GM21717 (cell line): ENCODE measurements at regions not wholly inside any gene's neighbourhood (a gene's known extent, or its start where the extent isn't known, plus 50 kb on each side); places are given as distances from the start of the nearest gene placed in this dataset.

Experiments used
- ATAC-seq: cut with Tn5 transposase; IDR thresholded peaks from one replicate; pipeline ENCODE4 v1.9.1; 2021; ENCODE audit warnings: mild to moderate bottlenecking, moderate library complexity; ENCODE audit not compliant: unreplicated experiment

DNA sequence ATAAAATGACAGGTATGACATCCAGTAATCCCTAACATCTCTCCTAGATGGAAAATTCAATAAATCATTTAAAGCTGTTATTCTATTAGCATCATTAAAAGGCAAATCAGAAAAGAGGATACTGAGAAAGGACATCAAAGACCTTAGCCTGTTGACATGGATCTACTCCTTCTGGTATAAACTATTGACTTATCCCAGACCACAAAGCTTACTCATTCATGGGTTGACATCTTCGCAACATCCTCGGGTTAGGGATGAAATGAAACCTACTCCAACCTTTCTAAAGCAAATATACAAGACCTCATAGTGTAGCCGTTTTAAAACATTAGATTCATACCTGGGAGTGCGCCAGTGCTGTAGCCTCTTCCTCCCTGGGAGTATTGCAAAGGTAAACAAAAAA, 191.5 kb upstream of the BTG1 start:
- no peak for ATAC-seq

DNA sequence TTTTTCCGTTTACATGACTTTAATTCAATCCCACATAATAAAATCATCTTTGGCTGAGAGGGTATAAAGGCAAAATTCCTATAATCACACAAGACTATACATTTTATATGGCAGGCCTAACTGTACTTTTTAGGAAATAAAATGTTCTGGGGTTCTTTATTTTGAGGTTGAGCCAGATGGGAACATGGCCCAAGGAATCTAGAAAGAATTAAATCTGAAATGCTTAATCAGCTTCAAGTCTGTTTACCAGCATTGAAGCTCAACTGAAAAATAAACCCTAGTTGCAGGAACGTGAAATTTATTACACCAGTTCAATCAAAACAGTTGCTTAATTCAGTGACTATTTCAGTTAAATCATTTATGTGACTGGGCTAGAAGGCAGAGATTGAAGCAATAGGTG, 191.0 kb upstream of the BTG1 start:
- ATAC-seq = no peak

DNA sequence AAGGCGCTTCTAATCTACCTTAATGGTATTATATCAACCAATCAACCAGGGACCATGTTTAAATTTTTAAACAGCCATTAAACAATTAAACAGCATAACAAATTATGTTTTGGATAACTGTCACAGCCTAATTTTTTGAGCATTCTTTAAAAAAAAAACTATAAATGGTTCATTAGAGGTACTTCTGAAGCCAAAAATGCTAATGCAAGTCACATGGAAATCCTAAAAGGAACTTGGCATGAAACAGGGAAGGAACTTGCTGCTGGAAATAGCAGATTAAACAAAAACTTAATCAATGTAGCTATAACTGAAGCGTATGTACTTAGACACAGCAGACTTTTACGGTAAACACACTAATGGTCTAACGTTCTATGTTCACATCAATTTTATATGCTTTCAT, 190.2 kb upstream of the BTG1 start:
- no peak for ATAC-seq

DNA sequence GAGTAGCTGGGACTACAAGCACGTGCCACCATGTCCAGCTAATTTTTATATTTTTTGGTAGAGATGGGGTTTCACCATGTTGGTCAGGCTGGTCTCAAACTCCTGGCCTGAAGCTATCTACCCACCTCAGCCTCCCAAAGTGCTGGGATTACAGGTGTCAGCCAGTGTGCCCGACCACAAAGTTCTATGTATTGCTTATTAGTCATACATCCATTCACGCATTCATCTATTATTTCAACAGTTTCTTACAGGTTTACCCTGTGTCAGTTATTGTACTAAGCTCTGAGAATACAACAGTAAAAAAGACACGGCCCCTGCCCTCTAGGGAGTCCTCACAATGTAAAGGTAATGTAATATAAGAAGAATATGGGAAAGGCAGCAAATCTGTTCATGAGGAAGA, 188.9 kb upstream of the BTG1 start:
- ATAC-seq = no peak

DNA sequence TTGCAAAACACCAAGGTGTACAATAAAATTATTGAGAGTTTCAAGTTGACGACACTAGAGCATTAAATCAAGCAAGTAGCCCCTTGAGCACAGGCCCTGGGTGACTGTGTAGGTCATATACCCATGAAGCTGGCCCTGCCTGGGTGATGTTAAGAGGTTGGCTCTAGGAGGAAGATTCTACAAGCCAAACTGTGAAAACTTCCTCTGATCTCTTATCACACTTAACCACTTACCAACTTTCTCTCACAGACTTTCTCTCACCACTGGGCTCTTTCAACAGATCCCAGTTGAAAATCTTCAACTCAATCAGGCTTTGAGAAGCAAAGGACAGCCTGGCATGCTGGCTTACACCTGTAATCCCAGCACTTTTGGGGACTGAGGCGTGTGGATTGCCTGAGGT, 186.9 kb upstream of the BTG1 start:
- ATAC-seq = no peak

DNA sequence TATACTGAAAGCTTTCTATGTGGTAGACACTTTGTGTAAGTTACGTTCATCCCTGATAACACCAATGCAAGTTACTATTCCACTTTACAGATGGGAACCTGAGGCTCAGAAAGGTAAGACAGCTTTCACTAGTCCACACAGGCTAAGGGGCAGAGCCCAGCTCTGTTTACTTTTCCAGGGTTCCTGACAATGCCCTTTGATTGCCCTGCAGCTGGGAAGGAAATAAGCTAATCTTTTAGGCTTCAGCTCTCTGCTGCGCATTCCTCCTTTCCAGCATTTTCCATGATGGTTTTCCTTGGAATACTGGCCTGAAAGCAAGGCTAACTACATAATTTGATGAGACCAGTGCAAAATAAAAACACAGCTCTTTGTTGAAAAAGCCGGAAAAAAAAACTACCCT, 185.7 kb upstream of the BTG1 start:
- no peak for ATAC-seq

DNA sequence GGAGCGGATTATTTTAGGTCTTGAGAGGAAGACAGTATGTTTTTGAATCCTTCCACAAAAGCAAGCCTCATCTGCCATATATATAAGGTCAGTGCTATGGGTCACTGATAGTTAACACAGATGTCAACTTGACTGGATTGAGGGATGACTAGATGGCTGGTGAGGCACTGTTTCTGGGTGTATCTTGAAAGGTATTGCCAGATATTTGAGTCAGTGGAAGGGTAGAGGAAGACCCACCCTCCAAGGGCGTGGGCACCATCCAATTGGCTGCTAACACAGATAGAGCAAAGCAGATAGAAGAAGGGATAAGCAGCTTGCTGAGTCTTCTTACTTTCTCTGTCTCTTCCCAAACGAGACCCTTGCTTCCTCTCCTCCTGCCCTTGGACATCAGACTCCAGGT, 185.0 kb upstream of the BTG1 start:
- ATAC-seq = no peak

DNA sequence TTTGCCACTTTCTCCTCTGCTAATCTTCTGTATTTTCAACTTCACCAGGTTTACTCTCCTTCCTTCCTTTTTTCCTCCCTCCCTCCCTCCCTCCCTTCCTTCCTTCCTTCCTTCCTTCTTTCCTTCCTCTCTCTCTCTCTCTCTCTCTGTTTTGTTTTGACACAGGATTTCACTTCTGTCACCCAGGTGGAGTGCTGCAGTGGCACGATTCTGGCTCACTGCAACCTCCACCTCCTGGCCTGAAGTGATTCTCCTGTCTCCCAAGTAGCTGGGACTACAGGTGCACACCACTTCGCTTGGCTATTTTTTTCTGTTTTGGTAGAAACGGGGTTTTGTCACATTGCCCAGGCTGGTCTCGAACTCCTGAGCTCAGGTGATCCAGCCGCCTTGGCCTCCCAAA, 181.2 kb upstream of the BTG1 start:
- ATAC-seq = no peak

DNA sequence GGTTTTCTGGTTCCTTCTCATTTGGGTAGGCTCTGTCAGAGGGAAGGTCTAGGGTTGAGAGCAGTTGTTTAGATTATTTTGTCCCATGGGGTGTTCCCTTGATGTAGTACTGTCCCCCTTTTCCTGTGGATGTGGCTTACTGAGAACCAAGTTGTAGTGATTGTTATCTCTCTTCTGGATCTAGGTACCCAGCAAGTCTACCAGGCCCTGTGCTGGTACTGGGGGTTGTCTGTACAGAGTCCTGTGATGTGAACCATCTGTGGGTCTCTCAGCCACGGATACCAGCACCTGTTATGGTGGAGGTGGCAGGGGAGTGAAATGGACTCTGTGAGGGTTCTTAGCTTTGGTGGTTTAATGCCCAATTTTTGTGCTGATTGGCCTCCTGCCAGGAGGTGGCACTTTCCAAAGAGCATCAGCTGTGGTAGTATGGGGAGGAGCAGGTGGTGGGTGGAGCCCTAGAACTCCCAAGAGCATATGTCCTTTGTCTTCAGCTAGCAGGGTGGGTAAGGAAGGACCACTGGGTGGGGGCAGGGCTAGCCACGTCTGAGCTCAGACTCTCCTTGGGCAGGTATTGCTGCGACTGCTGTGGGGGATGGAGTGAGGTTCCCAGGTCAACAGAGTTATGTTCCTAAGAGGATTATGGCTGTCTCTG, 179.3 kb upstream of the BTG1 start:
- ATAC-seq = no peak

DNA sequence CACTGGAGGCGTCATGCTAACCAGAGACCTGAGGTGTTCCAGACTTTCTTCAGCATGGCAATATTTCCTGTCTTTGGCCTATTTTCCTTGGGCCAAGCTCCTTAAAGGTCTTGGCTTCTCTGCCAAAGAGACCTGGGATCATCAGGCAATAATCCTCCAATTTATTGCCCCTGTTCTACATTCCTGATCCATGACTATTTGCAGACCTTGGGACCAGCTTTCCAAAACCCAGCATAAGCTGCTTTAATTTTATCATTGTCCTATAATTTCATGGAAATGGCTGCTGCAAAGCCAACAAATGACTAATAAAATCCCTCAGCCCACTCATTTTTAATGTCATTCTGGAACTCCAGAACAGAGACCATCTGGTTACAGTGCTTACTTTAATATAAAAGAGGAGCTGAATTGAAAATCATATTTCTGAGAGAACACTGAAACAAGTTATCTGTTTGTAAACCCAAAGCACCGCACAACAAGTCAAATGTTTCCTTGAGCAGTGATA, 166.9 kb upstream of the BTG1 start:
- no peak for ATAC-seq

DNA sequence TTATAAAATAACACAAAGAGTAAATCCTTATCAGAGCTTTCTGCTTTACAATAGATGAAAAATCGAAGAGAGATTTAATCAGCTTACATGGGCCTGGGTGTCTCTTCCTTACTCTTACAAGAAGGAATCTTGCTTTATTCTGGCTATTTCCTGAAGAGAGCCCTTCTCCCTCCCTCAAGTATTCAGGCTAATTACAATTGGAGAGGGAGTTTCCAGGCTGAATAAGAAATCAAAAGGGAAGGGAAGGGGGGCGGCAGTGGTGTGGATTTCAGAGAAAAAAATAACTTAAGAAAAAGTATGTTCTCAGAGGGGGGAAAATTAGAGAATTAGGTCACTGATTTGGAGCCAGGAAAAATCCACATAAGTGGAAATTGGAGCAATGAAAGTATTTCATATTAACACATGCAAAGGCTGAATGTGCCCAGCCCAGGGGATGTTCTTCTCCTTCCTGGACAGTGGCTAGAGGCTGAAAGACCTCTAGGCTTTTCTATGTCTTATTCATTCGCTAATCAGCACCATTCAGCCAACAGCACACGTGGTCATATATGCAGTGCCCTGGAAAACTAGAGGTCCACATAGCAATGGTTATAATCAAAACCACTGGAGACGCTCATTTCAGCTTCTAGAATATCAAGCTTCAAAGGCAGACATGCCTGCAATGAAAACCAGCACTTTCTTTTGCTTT, 158.9 kb upstream of the BTG1 start:
- no peak for ATAC-seq

DNA sequence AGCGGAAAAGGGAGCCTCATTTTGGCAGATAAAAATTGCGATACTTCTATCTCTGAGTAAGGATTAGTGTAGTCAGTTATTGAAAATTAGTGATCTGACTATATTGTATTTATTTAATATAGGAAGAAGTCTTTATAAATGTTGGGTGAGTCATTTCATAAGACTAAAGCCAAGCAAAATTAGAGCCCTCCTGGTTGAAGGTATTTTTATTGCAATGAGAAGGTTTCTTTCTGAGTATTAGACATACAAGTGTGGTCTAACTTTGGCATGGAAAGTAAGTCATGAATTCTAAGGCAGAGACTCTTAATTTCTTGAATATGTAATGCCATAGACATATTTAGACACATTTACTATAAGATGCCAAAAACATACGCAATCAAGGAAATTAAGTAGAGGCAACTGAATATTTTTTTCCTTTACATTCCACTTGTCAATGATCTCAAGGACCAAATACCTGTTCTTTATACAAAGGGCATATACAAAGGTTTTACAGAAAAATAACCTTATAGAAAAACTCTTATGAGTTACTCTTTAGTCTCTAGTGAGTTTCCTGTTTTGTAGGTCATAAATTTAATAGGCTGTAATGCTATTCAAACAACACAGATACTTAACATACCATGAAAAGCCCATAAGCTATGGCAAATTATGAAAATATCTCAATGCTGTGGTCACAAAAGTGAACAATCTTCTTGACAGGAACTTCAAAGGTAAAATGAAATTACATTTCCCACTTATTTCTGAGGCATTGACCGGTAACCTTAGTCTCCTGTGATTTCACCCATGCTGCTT, 156.6 kb upstream of the BTG1 start:
- ATAC-seq = no peak

DNA sequence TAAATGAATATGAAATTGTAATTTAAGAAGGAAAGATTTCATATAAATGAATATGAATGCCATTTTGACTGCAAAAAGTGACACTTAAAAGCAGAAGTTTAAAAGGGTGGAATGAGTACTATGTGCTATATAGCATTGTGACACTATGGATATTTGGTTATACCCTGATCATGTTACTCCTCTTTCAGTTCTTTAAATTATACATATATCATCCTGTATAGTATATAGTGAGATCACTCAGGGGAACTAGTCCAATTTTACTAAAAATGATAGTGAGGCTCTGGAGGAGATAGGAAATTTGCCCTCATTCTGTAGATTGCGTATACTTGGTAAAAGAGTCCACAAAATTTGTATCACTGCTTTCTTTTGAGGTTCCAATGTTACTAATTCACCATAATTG, 155.7 kb upstream of the BTG1 start:
- ATAC-seq = no peak

DNA sequence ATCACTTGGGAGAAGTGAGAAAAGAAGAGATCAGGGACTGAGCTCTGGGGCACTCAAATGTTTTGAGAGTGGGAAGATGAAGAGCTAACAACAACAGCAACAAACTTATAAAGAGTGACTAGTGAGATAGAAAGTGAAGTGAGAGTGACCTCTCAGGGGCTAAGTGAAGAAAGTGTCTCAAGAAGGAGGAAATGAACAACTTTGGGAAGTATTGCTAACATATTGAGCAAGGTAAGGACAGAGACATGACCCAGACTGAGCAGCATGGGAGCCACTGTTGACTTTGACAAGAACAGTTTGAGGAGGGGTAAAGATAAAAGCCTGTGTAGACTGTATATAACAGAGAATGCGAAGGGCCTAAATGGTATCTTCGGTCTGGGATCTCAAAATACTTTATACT, 155.1 kb upstream of the BTG1 start:
- ATAC-seq = no peak

DNA sequence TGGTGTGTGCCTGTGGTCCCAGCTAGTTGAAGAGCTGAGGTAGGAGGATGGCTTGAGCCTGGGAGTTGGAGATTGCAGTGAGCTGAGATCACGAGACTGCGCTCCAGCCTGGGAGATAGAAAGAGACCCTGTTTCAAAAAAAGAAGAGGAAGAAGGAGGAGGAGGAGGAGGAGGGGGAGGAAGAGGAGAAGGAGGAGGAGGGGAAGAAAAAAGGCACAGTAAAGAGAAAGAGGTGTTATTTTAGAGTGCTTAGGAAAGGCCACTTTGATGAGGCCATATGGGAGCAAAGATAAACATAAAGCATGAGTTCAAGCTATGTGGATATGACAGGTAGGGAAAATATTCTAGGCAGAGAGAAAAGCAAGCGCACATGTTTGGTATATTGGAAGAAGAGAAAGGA, 154.1 kb upstream of the BTG1 start:
- no peak for ATAC-seq

DNA sequence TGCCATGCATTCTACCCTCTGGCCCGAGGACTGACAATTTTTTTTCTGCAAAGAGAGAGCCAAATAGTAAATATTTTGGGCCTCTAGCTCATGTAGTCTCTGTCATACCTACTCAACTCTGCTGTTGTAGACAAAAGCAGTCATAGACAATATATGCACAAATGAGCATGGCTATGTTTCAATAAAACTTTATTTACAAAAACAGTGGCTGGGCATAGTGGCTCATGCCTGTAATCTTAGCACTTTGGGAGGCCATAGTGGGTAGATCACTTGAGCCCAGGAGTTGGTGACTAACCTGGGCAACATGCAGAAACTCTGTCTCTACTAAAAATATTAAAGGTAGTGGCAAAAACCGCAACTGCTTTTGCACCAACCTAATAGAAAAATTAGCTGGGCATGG, 153.7 kb upstream of the BTG1 start:
- no peak for ATAC-seq

DNA sequence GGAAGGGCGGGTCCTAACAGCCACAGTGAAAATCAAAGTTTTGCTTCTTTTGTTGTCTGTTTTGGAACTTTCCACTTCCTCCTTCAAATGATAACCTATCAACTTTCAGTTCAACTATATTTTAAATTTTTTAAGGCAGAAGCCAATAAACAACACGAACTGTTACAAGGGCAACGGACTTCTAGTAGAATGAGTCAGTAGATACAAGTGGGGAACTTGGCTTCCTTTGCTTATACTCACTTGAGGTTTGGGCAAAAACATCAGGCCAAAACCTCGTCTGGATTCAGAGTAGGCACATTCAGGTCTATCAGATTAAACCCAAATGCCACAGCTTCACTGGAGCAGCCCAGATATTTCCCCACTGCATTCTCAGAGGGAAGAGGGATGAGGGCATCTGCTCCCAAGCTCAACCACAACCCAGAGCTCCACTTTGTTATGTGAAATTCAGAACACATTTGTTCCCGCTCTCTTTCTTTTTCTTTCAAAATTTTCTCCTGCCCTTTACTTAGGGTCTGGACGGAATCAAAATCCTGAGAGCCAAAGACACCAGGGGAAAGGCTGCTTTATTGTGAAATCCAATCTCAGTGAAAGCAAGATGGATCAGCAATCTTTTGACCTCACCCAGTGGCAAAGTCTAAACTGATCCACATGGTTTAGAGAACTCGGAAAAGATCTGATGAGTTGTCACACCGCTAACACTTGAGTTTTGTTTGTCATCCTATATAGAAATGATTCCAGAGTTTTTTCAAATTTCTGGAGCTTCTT, 152.5 kb upstream of the BTG1 start:
- ATAC-seq = no peak

DNA sequence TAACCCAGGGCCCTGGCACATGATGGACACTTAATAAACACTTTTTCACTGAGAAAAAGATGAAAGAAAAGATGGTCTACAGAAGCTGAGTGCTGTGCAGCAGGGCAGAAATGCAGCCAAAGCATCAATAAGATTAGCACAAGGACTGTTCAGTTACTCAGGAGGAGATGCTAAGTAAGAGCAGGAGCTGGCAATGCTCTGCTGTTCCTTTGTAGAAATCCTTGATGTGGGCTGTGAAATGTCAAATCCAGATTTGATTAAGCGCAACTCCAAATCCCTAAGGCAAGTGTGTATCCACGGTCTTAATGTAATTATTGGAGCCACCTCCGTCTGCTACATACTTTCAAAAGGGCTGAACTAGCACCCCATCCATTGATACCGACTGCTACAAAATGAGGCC, 151.8 kb upstream of the BTG1 start:
- ATAC-seq = no peak

DNA sequence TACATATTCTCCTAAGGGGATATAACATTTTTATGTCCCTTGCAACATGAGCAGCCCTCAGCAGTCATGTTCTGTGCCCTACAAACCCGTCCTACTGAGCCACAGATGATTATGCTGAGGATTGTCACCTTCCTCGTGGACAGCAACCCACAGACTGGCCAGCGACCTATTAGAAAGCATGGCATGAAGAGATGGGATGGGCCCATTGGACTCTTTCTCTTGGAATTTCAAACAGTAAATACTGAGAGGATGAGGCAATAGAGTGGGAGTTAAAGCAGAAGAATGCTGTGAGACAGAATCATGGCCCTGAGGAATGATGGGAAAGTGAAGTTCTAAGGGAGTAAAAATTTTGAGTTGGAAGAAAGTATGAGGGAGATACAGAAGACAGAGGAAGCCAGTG, 149.9 kb upstream of the BTG1 start:
- ATAC-seq = no peak

DNA sequence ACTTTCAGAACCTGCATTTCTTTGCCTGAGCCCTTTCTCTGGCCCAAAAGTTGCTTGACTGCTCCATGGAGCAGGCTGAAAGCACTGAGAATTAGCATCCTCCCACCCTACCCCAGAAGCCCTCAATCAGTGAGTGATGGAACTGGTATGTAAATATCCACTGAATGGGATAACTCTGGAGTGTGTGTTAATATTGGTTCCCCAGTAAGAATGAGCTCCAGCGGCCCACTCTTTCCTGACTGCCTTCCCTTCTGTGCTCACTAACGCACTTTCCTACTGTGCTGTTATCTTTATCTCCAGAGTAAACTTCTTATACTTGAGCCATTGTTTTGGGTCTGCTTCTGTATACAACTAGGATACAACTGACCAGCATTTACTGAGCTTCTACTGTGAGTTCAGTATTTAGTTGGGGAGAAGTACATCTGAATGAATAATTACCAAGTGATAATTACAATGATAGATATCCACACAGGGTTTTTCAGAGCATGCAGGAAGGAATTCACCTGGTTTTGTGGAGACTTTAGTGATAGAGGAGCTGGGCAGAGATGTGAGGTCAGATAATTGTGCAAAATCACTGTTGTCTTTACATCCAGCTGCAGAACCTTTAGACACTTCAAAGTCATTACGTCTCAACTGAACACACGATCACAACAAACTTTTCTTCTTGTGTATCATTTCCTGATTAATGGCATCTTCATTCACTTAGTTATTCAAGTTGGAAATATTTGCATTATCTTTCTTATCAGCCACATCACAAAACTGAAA, 149.2 kb upstream of the BTG1 start:
- no peak for ATAC-seq

DNA sequence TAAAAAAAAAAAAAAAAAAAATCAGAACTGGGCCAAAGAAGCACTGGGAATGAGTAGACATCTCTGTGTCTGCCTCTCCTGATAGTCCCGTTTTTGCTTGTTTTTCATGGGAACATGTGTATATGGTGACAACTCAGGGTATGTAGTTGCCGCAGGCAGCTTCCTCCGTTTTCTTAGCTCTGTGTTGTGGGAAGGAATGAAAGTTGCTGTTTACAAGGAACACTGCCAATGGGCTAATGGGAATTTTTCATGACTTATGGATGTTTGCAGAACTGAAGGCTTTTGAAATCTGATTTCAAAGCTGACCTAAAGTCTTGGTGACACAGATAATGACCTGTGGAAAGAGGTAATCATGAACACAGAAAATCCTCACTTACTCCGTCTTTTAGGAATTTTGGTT, 146.4 kb upstream of the BTG1 start:
- ATAC-seq = no peak
